ENCODE measurements at regions not wholly inside any gene's neighbourhood (a gene's known extent, or its start where the extent isn't known, plus 50 kb on each side); places are given as distances from the start of the nearest gene placed in this dataset.

GRCh38 chr1:60828944-60829343, 253.4 kb upstream of the NFIA start:
- Mint-ChIP-seq H3K27ac (no peak overlapping the region), H3K27me3 (peaks cover 17% of the 10 kb centered on the region), H3K9me3 (no peaks in the 10 kb centered on the region), H3K36me3 (ENCODE audit: low read depth) (no peaks in the 10 kb centered on the region), H3K4me3 (no peak overlapping the region), H3K4me1 (ENCODE audit: low read depth) (no peaks in the 10 kb centered on the region)
- ChIA-PET CTCF (no interaction called here), POLR2A (no interaction called here)
- no peak for TF ChIP-seq CTCF (IDR thresholded peaks at IDR 0.05)
- intact Hi-C loops (cut with DNase I, micrococcal nuclease), result no loop called here
- no peak for DNase-seq
- no peak overlapping the region for H3K4me3 ChIP-seq (ENCODE audit: low read length)
- no peaks in the 10 kb centered on the region for H3K4me1 ChIP-seq (ENCODE audit: insufficient read depth, low read length)
- H3K36me3 ChIP-seq (ENCODE audit: insufficient read depth, low read length), result no peaks in the 10 kb centered on the region
- no peak for ATAC-seq (ENCODE audit: poor library complexity)
- H3K9me3 ChIP-seq (ENCODE audit: control insufficient read depth in 1 of 2, insufficient read depth in 1 of 2, low read length in 2 of 2), result no peaks in the 10 kb centered on the region
- H3K27me3 ChIP-seq (ENCODE audit: control insufficient read depth in 1 of 2, insufficient read depth in 2 of 2, low read length in 2 of 2), result peaks cover 0 to 4% of the 10 kb centered on the region in 2 experiments
- no peak overlapping the region for H3K27ac ChIP-seq (ENCODE audit: low read depth in 1 of 2, low read length in 2 of 2)

DNA sequence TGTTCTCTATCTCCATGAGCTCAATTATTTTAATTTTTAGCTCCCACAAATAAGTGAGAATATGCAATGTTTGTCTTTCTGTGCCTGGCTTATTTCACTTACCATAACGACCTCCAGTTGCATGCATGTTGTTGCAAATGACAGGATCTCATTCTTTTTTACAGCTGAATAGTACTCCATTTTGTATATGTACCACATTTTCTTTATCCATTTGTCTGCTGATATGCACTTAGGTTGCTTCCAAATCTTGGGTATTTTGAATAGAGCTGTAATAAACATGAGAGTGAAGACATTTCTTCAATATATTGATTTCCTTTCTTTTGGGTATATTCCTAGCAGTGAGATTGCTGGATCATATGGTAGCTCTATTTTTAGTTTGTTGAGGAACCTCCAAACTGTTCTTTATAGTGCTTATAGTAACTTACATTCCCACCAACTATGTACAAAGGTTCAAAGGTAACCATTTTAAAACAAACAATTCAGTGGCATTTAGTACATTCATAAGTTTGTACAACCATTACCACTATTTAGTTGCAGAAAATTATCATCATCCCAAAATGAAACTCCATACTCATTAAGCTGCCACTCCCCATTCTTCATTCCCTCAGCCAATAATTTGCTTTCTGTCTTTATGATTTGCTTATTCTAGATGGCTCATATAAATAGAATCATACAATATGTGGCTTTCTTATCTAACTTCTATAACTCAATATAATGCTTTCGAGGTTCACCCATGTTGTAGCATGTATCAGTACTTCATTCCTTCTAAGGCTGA, 255.9 kb upstream of the NFIA start:
- Mint-ChIP-seq H3K9me3 (no peaks in the 10 kb centered on the region), H3K27ac (no peak overlapping the region), H3K4me3 (no peak overlapping the region), H3K27me3 (peaks cover 17% of the 10 kb centered on the region), H3K4me1 (ENCODE audit: low read depth) (no peaks in the 10 kb centered on the region), H3K36me3 (ENCODE audit: low read depth) (no peaks in the 10 kb centered on the region)
- no peak for ATAC-seq (ENCODE audit: poor library complexity)
- POLR2A ChIA-PET, result interaction anchor here (1.0 kb wide), 1 partner anchor 20 kb away, joined by 3 read pairs; no protein-coding TSS in a partner anchor
- Histone ChIP-seq H3K4me1 (ENCODE audit: insufficient read depth, low read length) (no peaks in the 10 kb centered on the region), H3K9me3 (ENCODE audit: control insufficient read depth in 1 of 2, insufficient read depth in 1 of 2, low read length in 2 of 2) (no peaks in the 10 kb centered on the region), H3K4me3 (ENCODE audit: low read length) (no peak overlapping the region), H3K27ac (ENCODE audit: low read depth in 1 of 2, low read length in 2 of 2) (no peak overlapping the region), H3K36me3 (ENCODE audit: insufficient read depth, low read length) (no peaks in the 10 kb centered on the region), H3K27me3 (ENCODE audit: control insufficient read depth in 1 of 2, insufficient read depth in 2 of 2, low read length in 2 of 2) (peaks cover 0 to 4% of the 10 kb centered on the region in 2 experiments)
- no peak for TF ChIP-seq CTCF (IDR thresholded peaks at IDR 0.05)
- no peak for DNase-seq
- CTCF ChIA-PET, result no interaction called here
- intact Hi-C loops (cut with DNase I, micrococcal nuclease), result no loop called here

- Histone ChIP-seq H3K36me3 (ENCODE audit: insufficient read depth, low read length) (no peaks in the 10 kb centered on the region), H3K4me1 (ENCODE audit: insufficient read depth, low read length) (no peaks in the 10 kb centered on the region), H3K9me3 (ENCODE audit: control insufficient read depth in 1 of 2, insufficient read depth in 1 of 2, low read length in 2 of 2) (no peaks in the 10 kb centered on the region), H3K4me3 (ENCODE audit: low read length) (no peak overlapping the region), H3K27me3 (ENCODE audit: control insufficient read depth in 1 of 2, insufficient read depth in 2 of 2, low read length in 2 of 2) (peaks cover 0 to 4% of the 10 kb centered on the region in 2 experiments), H3K27ac (ENCODE audit: low read depth in 1 of 2, low read length in 2 of 2) (no peak overlapping the region)
- DNase-seq (no peak), ATAC-seq (ENCODE audit: poor library complexity) (no peak)
- peaks cover 10% of the 10 kb centered on the region for H3K27me3 Mint-ChIP-seq
- no peaks in the 10 kb centered on the region for H3K4me1 Mint-ChIP-seq (ENCODE audit: low read depth)
- no peak overlapping the region for H3K27ac Mint-ChIP-seq
- POLR2A ChIA-PET, result interaction anchor here (1.0 kb wide), 1 partner anchor 21 kb away, joined by 3 read pairs; no protein-coding TSS in a partner anchor
- no peak for TF ChIP-seq CTCF (IDR thresholded peaks at IDR 0.05)
- intact Hi-C loops (cut with DNase I, micrococcal nuclease), result no loop called here
- no peak overlapping the region for H3K4me3 Mint-ChIP-seq
- H3K36me3 Mint-ChIP-seq (ENCODE audit: low read depth), result no peaks in the 10 kb centered on the region
- CTCF ChIA-PET, result no interaction called here
- no peaks in the 10 kb centered on the region for H3K9me3 Mint-ChIP-seq
Measured at GRCh38 chr1:60825593-60825992, 256.8 kb upstream of the NFIA start.

All from CD4-positive, alpha-beta T cell (primary cell).